GM21786 (cell line): ENCODE measurements at regions not wholly inside any gene's neighbourhood (a gene's known extent, or its start where the extent isn't known, plus 50 kb on each side); places are given as distances from the start of the nearest gene placed in this dataset.

Experiments used
- ATAC-seq: cut with Tn5 transposase; IDR thresholded peaks from one replicate; pipeline ENCODE4 v1.9.1; 2021; ENCODE audit not compliant: unreplicated experiment

DNA sequence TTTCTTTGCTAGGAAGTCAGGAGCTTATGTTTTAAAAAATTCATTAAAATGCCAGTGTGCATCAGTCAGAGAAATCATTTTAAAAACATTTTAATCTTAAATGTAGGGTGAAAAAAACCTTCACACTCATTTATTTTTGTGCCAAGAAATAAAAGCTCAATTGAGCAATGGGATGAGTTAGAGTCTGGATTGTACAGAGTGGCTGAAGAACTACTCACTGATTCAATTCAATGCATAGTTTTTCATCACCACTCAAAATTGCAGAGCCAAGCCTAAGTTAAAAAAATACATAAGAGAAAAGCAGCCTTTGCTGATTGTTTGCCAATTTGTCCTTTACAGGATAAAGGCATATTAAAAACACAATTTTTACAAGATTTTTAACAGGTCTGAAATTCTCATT is 168.2 kb upstream of the DMRTA1 start:
- ATAC-seq, result no peak

DNA sequence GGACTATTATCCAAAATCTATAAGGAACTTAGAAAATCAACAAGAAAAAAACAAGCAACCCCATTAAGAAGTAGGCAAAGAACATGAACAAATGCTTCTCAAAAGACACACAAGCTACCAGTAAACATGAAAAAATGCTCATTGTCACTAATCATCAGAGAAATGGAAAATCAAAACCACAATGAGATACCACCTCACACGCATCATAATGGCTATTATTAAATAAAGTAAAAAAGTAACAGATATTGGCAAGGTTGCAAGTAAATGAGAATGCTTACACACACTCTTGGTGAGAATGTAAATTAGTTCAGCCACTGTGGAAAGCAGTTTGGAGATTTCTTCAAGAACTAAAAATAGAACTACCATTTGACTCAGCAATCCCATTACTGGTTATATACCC is 167.0 kb upstream of the DMRTA1 start:
- no peak for ATAC-seq

DNA sequence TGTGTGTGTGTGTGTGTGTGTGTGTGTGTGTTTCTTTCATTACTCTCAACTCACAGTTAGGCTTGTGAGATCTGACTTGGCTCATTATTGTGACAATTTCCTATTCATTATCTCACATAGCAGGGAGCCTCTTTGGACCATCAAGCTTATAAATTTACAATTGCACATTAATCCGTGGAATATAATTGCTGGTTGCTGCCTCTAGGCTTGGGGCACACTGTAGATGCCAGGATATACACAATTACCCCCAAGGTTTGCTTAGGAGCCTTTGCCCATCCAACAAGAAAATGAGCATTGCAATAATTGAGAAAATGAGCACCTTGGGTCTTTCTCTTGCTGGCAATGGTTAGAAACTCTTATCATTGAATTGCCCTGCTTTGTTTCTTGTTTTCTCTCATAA is 161.6 kb upstream of the DMRTA1 start:
- no peak for ATAC-seq

DNA sequence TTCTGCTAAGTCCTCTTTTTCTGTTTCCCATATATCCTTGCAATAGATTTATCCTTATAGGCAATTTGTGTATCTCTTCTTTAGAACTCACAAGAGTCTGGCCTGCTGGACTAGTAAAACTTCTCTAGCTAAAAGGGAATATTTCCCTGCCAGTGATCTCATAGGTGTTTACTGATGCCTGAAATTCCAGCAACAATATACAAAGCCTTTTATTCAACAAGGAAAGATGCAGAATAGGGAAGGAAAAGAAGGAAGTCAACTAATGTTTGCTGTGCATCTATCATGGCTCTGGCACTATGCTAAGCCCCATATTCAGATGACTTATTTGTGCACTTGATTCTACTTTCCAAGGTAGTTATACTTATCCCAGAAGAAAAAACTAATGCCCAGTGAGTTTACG is 160.0 kb upstream of the DMRTA1 start:
- ATAC-seq, result no peak

DNA sequence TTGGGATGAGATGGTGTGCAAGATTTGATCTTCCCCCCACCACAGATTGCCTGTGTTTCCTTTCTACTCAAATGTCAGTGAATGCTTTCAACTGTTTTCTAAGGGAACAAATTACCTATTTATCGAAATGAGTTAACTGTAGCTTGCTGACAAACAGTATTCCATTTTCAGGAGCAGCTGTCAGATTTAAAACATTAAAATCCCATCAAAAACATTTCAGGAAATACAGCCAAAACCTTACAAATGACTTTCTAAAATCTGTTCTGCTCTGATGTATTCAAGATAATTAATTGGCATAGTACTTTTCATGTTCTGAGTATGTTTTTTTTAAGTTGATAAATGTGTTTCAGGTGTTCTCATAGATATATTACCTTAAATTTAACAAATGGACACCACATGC is 158.0 kb upstream of the DMRTA1 start:
- no peak for ATAC-seq

DNA sequence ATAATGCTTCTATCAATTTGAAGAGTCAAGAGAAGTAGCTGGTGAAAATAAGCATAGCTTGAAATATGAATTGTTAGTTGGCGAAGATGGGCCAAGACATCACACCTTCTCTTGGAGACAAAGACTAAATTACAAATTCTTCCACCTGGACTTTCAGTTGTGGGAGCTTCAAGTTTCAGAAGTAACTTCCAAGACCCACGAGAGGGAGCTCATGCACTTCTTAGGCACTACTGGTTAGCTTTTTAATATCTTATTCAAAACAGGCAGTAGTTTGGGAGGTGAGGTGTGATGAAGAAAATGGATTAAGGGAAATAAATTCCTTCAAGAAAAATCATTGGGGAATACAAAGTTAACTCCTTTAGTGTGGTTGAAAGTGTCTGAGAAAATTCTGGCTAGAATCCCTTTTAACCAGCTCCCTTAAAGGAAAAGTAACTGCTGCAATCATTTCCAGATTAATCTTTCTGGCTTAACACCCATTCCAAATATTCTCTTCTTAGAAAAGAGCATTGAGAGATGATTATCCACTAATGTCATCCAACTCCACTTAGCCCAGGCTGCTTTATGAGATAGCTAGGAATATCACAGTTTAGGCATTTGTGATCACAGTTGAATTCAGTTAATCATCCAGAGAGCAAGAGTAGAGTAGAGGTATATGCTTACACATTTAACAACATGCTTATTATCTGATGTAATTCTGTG is 139.5 kb upstream of the DMRTA1 start:
- ATAC-seq, result no peak

DNA sequence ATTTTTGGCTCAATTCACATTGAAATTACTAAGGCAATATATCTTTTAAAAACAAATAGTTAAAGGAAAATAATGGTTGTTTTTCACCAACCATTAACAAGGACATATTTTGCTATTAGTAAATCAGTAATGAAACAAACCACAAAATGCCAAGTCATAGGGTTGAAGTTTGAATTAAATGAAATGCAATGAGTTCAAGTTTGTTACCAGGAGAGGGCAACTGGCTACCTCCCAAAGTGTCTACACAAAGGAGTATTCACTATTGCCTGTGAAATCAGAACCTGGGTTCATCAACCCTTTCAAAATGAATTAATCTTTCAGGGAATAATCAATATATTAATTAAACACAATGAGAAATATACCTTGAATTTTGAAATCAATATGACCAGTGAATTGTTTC is 138.4 kb upstream of the DMRTA1 start:
- ATAC-seq, result no peak

DNA sequence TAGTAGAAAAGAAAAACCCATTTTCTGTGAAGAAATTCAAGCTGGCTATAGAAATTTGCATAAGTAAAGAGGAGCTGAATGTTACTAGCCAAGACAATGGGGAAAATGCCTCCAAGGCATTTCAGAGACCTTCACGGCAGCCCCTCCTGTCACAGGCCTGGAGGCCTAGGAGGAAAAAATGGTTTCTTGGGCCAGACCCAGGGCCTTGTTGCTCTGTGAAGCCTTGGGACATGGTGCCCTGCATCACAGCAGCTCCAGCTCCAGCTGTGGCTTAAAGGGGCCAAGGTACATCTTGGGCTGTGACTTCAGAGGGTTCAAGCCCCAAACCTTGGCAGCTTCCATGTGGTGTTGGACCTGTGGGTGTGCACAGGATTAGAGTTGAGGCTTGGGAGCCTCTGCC is 130.0 kb upstream of the DMRTA1 start:
- no peak for ATAC-seq

DNA sequence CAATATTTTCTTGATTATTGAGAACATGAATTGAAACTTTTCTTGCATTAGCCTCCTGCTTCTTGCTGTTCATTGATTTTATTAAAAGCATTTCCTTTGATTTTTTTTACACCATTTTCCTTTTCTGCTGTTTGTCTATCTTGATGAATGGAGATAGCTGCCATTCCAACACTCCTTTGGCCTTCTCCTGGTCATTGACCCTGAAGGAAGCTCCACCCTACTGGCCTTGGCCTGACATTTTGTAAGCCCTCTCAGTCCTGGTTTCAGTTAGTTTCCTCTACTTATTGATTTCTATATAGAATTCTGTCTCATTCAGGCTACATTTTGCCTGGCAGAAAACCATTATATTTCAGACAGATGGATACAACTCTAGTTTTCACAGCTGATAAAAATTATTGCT is 115.1 kb upstream of the DMRTA1 start:
- no peak for ATAC-seq

DNA sequence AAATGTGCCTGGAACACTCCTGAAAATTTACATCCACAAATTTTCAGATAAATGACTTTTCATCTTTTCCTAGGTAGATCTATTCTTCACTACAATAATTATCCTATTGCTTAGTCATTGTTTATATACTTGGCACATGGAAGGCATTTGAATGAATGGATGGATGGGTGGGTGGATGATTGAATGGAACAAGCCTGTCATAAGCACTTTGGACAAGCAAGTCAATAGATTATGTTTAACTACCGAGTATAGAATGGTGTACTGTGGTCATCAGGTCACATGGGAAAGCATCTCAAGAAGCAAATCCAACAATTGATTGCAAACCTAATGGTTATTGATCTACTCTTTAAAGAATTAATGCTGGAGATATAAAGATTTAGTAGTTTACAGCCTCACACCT is 114.4 kb upstream of the DMRTA1 start:
- no peak for ATAC-seq

DNA sequence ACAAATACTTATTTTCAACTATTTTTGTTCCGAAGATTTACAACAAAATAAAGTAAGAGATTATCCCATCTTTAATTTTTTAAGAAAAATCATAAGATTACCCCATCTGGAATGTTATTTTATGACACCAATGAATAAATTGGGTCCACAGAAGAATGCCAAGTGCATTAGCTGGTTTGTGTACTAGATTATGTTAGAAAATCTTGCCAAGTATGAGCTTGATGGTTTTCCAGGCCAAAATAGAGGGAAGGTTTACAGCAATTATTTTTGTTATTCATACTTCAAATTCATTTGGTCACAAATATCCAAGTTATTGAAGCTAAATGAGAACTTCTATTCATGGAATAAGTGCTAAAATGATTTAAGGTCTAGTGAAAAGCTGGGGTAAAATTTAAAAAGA is 109.4 kb upstream of the DMRTA1 start:
- no peak for ATAC-seq

DNA sequence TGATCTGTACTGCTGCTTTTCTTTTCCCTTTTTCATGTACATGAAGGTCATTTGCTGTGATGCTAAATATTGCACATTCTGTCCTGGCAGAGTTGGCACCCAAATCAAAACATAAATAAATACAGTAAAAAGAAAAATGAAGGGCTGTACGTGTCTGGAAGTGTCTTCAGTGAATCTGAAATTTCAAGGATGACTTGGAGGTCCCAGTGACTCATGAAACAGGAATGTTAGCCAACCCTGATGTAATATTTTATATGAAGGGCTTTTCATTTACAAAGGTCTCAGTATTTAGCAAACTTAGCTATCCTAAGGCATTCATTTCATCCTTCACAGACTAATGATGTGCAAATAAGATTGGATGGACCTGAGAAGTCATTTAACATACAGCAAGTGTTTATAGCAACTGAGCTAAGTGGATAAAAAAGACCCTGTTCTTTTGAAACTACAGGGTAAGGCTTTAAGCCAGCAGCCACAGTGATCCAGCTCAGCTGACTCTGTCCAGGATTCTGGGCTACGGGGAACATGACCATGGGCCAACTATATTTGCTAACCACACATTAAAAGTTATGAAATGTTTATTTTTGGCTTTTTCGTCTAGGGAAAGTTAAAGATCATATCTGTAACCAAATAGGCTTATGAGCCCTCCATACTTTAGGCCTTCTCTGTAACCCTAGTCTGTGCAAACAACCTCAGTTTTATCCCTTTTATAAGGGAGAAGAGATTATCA is 104.0 kb upstream of the DMRTA1 start:
- ATAC-seq, result no peak

DNA sequence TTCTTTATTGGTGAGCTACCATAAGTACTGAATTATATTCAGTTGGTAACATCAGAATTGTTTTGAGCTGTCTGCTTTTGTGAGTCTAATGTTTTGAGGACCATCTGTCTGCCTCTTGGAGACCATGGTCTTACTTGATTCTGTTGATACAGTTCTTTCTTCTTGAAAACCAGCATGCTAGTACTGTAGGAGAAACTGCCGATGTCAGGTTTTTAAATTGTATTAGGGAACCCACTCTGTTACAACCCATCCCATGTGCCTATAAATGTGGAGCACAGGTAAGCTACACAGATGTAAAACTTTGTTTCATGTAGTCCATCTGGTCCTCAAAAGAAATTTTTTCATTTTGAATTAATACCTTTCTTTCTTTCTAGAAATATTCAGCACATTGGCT is 103.4 kb upstream of the DMRTA1 start:
- no peak for ATAC-seq

DNA sequence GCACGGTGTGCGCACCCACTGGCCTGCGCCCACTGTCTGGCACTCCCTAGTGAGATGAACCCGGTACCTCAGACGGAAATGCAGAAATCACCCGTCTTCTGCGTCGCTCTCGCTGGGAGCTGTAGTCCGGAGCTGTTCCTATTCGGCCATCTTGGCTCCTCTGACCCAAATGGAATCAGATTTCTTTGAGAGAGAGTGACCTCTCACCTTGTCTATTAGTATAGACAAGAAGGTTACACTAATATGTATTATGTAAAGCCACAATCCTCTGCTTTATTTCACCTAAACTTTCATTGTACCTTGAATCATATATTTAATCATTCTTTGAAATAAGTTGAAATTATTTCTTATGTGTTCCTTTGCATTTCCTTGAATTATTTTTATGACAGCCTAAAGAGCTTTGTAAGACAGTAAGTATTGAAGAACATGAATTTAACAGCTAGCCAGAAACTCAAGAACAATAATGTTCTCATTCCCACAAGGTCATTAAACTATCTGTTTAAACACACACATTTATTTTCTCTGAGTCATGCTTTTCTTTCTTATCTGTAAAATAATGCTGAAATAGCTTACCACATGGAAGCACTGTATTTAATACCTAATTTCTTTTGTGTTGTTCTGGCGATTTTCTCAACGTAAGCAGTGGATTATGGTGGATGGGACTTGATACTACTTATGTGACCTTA is 91.8 kb upstream of the DMRTA1 start:
- no peak for ATAC-seq

DNA sequence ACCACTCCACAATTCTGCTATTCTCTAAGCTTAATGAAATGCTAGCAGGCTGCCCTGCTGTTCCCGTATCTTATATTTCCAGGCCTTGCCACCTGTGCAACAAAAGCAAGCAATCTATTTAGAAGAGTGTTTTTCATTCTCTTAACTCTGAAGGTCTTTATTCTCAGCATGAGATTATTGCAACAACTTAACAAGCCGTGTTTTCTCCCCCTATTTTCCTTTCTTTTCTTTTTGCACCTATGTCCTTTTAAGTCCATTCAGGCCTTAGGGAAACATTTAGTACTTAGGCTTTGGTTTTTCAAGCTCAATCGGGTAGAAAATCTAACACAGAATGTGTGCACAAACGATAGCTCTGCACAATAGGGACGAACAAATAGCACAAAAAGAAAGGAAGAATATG is 89.6 kb upstream of the DMRTA1 start:
- no peak for ATAC-seq

DNA sequence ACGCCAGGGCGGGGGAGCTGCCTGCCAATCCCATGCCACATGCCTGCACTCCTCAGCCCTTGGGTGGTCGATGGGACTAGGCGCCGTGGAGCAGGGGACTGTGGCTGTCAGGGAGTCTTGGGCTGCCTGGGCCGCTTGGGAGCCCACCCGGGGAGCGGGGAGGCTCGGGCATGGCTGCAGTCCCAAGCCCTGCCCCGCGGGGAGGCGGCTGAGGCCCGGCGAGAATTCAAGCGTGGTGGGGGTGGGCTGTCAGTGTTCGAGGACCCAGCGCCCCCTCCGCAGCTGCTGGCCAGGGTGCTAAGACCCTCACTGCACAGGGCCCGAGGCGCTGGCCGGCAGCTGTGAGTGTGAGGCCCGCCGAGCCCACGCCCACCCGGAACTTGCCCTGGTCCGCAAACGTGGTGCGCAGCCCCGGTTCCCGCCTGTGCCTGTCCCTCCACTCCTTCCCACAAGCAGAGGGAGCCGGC is 83.2 kb upstream of the DMRTA1 start:
- ATAC-seq, result no peak

DNA sequence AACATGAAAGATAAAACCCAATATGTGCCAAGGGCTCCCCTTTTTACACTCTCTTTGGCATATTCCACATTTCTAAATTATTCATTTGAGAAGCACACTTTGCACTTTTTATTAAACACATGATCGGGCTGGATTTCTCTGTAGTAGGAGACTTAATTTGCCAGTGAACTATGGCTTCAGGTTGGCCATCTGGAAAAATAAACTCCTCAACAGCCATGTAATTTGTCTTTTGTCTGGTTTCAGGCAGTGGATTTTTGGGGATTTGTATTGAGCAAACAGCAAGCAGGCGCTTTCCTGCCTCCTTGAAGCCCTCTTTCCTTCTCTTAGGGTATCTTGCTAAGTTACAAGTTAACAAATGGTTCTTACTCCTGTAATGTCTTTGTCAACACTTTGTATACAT is 73.0 kb upstream of the DMRTA1 start:
- ATAC-seq, result no peak

DNA sequence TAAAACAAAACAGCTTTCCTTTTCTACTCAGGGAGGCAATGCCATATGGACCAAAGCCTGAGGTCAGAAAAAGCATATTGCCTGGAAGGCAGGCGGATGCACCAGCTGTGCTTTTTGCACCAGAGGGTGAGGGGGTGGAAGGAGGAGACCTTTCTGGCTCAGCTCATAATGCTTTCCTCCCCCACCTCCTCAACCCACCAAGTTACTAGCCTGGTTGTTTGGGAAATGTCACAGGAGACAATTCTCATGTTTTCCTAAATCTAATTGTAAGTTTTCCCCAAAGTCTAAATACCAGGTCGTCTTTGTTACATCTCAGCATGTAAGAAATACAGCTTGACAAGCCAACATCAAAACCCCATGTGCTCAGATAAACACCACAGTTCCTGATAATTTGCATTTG is 72.6 kb upstream of the DMRTA1 start:
- no peak for ATAC-seq

DNA sequence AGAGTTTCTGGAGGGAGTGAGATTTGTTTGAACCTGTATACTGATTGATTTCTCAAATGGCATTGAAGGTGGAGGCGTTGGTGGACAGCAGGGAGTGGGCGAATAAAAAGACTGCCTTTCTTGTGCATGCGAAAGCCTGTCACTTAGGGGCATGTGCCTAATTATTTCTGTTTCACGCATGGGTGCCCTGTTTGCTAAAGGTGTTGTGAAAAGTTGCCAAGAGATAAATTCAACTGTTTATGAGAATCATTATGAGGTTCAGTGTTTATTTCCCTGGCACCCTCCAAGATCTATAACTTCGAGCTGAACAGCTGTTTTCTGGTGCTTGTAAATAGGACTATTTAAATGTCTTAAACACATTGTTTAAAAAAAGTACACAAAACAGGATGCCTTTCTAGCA is 67.4 kb upstream of the DMRTA1 start:
- no peak for ATAC-seq

DNA sequence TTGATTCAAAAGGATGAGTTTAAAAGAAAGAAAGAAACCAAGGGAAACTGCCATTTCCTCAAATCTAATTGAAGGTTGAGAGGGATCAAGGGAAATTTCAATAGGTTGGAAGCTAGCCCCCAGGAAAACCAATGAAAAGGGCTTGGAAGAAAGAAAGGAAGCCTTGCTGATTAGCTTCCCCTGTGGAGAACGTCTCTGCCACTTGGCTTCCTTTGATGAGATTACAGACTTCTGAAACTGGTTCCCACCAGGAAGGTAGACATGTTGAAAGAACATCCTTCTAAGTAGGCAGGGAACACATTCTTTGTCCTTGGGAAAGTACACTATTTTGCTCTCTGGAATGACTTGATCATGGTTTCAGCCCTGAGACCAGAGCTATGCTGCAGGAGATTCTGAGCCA is 65.5 kb upstream of the DMRTA1 start:
- ATAC-seq, result no peak

DNA sequence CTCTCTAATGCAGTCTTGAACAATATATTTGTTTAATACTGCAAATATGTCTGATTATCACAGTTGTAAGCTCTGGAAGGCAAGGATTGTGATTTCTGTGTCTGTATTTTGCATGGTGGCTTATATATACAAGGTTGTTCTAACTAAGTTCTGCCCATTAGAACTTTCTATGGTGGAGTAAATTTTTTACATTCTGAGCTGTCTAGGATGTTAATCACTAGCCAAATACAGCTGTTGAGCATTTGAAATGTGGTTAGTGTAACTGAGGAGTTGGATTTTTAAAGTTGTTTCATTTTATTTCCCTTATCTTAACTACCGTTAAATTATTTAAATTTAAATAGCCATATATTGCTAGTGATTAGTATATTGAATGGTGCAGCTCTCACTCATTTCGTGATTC is 64.3 kb upstream of the DMRTA1 start:
- no peak for ATAC-seq

DNA sequence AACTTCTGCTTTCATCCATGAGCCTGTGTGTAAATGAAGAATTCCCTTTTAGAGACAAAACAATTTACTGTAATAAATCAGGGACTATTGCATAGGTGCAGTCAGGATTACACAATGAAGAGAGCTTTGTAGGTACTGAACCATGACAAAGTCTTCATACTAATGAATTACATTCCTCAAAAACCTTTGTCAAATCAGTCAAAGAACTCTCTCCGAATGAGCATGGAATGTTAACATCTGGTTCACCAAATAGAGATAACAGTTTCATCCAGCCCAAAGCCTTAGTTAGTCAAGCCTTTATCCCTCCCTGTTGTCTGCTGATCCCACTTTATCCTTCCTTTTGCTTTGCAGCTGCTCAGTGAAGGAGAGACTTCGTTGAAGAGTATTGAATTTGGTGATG is 62.9 kb upstream of the DMRTA1 start:
- ATAC-seq, result no peak
